Umbilical cord (tissue), 1 donor: ENCODE measurements at regions not wholly inside any gene's neighbourhood (a gene's known extent, or its start where the extent isn't known, plus 50 kb on each side); places are given as distances from the start of the nearest gene placed in this dataset.
"Not testable (repeated sequence)": the region's sequence is repeated elsewhere in the genome, so short reads cannot be mapped to it uniquely, and the experiment has no call there.

Experiments
- DNase-seq: peaks from one replicate; pipeline ENCODE4 v3.0.0-alpha.2; 2015; ENCODE audit warnings: low spot score

DNA sequence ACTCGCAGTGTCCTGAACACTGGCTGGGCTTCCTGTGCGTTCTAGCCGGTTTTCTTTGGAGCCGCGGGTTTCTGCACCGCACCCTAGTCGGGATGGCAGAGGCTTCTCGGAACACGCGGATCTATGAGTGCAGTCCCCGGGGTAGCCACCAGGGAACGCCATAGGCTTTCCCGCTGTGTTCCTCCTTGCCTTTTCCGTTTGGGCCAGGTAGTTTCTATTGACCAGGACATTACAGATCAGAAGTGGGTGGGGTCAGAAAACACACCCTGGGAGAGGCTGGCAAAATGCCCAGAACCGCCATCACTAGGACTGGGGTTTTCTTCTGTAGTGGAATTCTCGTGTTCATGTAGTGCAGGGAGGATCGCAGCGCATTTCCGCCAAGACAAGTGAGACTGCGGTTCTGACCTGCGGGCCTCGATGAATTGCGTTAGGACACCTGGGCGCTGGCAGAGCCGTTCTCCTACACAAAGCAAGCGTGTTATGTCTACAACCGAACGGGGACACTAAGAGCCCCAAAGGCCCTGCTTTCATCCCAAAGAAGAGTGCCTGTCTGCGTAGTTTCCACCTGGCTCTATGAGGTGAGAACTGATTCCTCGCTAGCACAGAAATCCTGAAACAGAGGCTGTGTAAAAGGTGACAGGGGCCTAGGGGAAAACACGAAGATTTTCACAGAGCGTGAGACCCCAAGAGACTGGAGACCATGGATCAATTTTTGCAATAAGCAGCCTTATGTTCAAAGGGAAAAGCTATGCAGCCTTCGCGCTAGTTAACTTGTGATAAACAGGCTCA is 121.5 kb downstream of the PPIAL4G start:
- DNase-seq = peak; percentile 29

DNA sequence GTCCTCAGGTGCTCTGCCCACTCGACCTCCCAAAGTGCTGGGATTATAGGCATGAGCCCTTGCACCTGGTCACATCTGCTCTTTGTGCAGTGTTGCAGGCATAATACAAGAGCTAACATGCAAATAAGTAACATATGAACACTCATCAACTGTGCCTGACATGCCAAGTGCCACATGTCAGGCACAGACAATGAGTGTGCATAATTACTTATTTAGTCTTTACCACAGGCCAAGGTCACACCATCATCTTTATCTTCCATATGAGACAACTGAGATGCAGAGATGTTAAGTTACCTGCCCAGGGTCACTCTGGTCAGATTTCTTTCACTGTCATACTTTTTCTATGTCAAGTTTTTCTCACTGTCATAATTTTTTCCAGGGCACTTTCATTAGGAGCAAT is 126.1 kb downstream of the PPIAL4G start:
- no peak for DNase-seq

GRCh38 chr1:148355976-148356375 is 127.1 kb downstream of the PPIAL4G start:
- DNase-seq = no peak

- DNase-seq = no peak
Measured at GRCh38 chr1:148354913-148355308, 128.2 kb downstream of the PPIAL4G start.

DNA sequence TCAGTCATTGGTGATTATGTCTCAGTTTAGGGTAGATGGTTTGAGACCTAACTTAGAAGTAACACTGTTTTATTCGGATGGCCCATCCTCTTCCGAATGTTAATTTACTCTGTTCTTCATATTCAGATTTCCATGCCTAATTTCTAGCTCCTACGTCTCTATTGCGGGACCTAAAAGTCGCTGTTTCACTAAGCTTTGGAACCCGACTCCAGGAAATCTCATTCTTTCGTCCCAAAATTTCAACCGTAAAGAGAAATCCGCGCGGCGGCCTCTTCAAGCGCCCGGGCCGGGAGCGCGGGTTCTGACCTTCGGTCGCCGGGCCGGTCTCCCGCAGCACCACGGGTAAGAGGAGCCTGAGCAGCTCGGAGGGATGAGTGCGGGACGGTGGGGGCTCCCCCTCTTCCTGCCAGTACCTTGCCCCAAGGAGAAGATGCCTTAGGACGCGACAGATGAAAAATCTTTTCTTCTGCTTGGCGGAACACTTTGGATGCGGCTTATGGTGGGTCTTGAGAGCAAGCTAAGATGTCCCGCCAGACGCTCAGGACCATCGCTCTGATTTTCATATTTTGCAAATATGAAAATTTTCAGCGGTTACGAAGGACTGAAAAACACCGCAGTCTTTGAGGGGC is 128.7 kb downstream of the PPIAL4G start:
- DNase-seq = no peak

DNA sequence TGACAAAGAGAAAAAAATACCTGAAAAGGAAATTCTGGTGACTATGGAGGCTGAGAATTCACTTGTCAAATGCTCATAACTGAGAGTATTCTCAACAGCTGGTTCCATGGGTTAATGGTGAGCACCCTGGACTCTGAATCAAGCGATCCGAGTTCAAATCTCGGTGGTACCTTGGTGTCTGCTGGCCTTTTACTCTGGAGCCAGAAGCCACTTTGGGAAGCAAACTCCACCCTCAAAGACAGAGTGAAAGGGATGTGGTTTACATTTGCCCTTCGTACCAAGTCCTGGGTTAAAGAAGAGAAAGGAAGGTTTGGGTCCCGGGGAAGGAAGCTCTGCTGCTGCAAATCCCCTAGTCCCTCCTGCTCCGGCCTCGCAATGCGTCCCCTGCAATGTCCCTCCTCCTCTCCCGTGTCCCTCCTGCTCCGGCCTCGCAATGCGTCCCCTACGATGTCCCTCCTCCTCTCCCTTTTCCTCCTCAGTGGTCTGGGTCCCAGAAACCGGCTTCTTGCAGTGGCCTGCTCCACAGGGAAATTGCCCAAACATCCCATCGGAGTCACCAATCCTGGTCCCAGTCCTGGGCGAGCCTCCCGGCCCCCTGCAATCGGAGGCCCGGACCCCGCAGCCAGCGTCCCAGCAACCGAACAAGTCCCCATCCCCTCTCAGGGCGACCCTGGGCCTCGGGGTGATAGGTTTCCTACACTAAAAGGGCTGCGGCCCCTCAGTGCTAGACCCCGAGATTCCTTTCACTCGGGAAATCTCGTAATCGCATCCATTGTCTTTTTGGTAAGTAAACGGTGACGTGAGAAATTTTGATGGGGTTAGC is 129.4 kb downstream of the PPIAL4G start:
- no peak for DNase-seq

DNA sequence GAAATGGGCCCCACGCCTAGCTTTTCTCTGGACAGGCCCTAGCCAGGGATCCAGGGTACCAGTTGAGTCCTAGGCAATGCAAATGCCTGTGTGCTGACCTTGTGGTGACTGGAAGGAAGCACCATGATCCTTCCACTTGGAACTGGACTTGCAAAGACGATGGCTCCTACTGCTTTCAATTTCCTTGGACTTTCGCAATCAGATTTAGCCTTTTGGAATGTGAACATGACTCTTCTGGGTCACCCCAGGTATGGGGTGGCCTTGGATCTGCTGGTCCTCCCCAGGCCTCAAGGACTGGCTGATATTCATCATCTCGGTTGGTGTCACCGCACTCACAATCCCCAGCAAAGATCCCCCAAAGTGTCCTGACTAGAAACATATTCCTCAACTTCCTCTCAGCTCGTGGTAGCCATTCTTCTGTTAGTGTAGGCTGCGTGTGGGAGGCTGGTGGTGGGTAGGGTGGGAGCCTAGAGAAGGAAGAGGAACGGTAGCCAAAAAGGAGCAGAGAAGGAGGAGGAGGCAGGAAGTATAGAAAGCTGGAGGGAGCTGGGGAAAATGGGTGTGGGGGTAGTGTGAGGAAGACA is 130.5 kb downstream of the PPIAL4G start:
- DNase-seq = no peak

- no peak for DNase-seq
Measured at GRCh38 chr1:148347781-148348180, 135.3 kb downstream of the PPIAL4G start.

- DNase-seq = peak; percentile 43
Measured at GRCh38 chr1:148345659-148346151, 137.4 kb downstream of the PPIAL4G start.

GRCh38 chr1:148344651-148345050 is 138.5 kb downstream of the PPIAL4G start:
- not testable (repeated sequence) for DNase-seq

DNA sequence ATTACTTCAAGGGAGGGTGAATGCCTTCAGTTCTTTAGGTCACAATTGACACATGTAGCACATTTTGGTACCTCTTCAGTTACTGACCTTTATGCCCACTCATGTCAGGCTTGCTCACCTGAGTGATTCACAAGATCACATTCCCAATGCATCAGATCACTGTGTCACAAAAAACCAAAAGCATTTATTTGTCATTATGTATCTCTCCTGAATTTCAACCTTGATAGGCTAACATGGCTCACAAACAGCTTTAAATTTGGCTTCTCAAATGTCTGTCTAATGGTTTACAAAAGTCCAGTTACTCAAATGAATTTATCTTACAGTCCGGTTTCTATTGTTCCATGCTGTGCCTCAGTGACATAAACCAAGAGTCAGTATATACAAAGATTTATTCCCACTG is 141.4 kb downstream of the PPIAL4G start:
- not testable (repeated sequence) for DNase-seq

DNA sequence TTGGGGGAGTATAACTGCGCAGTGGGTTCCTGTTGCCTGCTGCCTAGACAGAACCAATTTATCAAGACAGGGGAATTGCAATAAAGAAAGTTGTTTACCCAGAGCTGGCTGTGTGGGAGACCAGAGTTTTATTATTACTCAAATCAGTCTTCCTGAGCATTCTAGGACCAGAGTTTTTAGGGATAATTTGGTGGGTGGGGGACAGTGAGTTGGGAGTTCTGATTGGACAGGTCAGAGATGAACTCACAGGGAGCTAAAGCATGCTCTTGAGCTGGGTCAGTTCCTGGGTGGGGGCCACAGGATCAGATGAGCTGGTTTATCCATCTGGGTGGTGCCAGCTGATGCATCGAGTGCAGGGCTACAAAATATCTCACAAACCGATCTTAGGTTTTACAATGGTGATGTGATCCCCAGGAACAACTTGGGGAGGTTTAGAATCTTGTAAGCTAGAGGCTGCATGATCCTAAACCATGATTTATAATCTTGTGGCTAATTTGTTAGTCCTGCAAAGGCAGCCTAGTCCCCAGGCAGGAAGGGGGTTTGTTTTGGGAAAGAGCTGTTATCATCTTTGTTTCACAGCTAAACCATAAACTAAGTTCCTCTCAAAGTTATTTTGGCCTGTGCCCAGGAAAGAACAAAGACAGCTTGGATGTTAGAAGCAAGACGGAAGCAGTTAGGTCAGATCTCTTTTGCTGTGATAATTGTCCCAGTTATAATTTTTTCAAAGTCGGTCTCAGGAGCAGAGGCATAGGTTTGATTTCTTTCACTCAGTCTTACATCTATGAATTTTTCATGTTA is 146.8 kb downstream of the PPIAL4G start:
- not testable (repeated sequence) for DNase-seq

GRCh38 chr1:148334339-148335130 is 148.6 kb downstream of the PPIAL4G start:
- DNase-seq = peak; percentile 87

DNA sequence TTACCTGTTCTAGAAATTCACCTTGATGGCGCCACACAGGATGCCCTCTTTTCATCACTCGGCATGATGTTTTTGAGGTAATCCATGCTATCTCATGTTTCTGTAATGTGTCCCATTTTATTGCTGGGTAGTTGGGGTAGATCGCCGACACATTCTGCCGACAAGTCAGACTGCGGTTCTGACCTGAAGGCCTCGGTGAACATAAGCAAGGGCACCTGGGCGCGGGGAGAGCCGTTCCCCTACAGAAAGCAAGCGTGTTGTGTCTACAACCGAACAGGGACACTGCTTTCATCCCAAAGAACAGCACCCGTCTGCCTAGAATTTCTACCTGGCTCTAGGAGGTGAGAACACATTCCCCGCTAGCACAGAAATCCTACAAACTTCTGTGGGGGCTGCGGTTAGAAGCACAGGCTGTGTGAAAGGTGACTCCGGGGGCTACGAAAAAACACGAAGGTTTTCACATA is 149.2 kb downstream of the PPIAL4G start:
- no peak for DNase-seq

- DNase-seq = no peak
Measured at GRCh38 chr1:148328884-148329283, 154.2 kb downstream of the PPIAL4G start.

- not testable (repeated sequence) for DNase-seq
Measured at GRCh38 chr1:148325031-148325430, 158.1 kb downstream of the PPIAL4G start.

DNA sequence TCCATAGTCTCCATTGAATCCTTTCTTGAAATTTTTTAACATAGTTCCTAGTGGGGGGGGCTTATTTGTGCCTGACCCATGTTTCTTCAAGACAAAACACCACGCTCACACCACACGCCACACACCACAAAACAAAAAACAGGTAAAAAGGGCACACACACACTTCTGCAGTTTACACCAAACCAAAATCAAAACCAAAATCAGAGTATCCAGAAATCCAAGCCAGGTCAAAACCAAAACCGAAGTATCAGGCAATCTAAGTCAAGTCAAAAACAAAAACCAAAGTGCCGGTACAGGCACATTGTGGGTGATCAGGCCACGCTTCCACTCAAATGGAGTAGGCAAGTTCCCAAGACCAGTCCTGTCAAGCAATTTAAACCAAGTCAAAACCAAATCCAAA is 158.6 kb downstream of the PPIAL4G start:
- not testable (repeated sequence) for DNase-seq

DNA sequence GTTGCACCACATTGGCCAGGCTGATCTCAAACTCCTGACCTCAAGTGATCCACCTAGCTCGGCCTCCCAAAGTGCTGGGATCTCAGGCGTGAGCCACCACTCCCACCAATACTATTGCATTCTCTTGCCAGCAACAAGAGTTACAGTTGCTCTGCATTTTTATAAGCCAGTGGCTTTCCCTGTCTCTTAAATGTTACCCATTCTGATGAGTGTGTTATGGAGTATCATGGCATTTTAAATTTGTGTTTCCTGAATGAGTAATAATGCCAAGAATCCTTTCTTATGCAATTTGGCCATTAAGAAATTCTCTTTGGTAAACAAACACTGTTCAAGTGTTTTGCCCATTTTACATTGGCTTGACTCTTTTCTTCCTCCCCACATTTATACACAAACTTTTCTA is 163.0 kb downstream of the PPIAL4G start:
- DNase-seq = not testable (repeated sequence)

GRCh38 chr1:148318904-148319242 is 164.2 kb downstream of the PPIAL4G start:
- DNase-seq = no peak
